CD14-positive monocyte (primary cell): ENCODE measurements at regions not wholly inside any gene's neighbourhood (a gene's known extent, or its start where the extent isn't known, plus 50 kb on each side); places are given as distances from the start of the nearest gene placed in this dataset.

Experiments
- DNase-seq, 3 donors: peaks; one replicate each; pipeline ENCODE4 v3.0.0-alpha.2; 2011 to 2022
- H2AFZ ChIP-seq: 2 replicates; pipeline ENCODE4 v1.6.0; 2012; ENCODE audit warnings: mild to moderate bottlenecking, low read depth, low read length, inconsistent platforms; ENCODE audit not compliant: insufficient read depth, poor library complexity, severe bottlenecking
- H3K27ac ChIP-seq, 2 donors: 1 replicate in 1 of 2; 2 replicates in 1 of 2; pipeline ENCODE4 v1.5.1; 2012 to 2013; ENCODE audit warnings: low read length in 2 of 2, control low read depth in 1 of 2, inconsistent platforms in 1 of 2, low read depth in 1 of 2, mild to moderate bottlenecking in 1 of 2
- H3K27me3 ChIP-seq, 2 donors: one replicate each; pipeline versions ENCODE4 v1.6.0 to v1.6.1; 2011 to 2013; ENCODE audit warnings: low read length in 2 of 2; ENCODE audit not compliant: control insufficient read depth in 2 of 2, insufficient read depth in 2 of 2
- H3K36me3 ChIP-seq, 2 donors: replicated peaks in 1 of 2; 1 replicate in 1 of 2; 2 replicates in 1 of 2; pipeline versions ENCODE4 v1.5.1 to v1.6.1; 2012 to 2013; ENCODE audit warnings: low read length in 2 of 2, control low read depth in 1 of 2, inconsistent platforms in 1 of 2, mild to moderate bottlenecking in 1 of 2; ENCODE audit not compliant: insufficient read depth in 2 of 2, control insufficient read depth in 1 of 2
- H3K4me1 ChIP-seq, 2 donors: 1 replicate in 1 of 2; 2 replicates in 1 of 2; pipeline versions ENCODE4 v1.5.1 to v1.6.1; 2012 to 2013; ENCODE audit warnings: low read length in 2 of 2, control low read depth in 1 of 2, inconsistent platforms in 1 of 2, mild to moderate bottlenecking in 1 of 2, moderate library complexity in 1 of 2; ENCODE audit not compliant: insufficient read depth in 2 of 2, control insufficient read depth in 1 of 2
- H3K4me2 ChIP-seq: replicated peaks from 2 replicates; pipeline ENCODE3; 2012; ENCODE audit warnings: low read length, moderate library complexity, mild to moderate bottlenecking; ENCODE audit not compliant: poor library complexity, severe bottlenecking; ENCODE audit errors: extremely low read depth
- H3K4me3 ChIP-seq, 3 experiments: fragments of 200-600 bp in 1 of 3; sonication (generic) in 1 of 3; replicated peaks in 1 of 3; 1 replicate in 2 of 3; 2 replicates in 1 of 3; pipeline ENCODE4 v1.5.1; 2011 to 2013; ENCODE audit warnings: low read length in 3 of 3, mild to moderate bottlenecking in 3 of 3, control low read depth in 2 of 3, low read depth in 2 of 3, inconsistent platforms in 1 of 3, moderate library complexity in 1 of 3
- H3K79me2 ChIP-seq: 2 replicates; pipeline ENCODE4 v1.6.0; 2012; ENCODE audit warnings: mild to moderate bottlenecking, control low read depth, inconsistent platforms, low read length, moderate library complexity; ENCODE audit not compliant: insufficient read depth
- H3K9ac ChIP-seq: 2 replicates; pipeline ENCODE4 v1.6.0; 2017; ENCODE audit warnings: low read length, mild to moderate bottlenecking; ENCODE audit not compliant: insufficient read depth, poor library complexity, severe bottlenecking
- H3K9me3 ChIP-seq, 2 donors: replicated peaks in 1 of 2; 1 replicate in 1 of 2; 2 replicates in 1 of 2; pipeline versions ENCODE4 v1.5.1 to v1.6.1; 2012 to 2013; ENCODE audit warnings: low read length in 2 of 2, control low read depth in 1 of 2; ENCODE audit not compliant: control insufficient read depth in 1 of 2, insufficient read depth in 1 of 2
- H4K20me1 ChIP-seq: 2 replicates; pipeline ENCODE4 v1.6.0; 2012; ENCODE audit warnings: mild to moderate bottlenecking, low read length, control low read depth, moderate library complexity; ENCODE audit not compliant: insufficient read depth
- H3K27ac Mint-ChIP-seq, 7 donors: one replicate each; pipeline ENCODE4 v1.8.0; 2020; ENCODE audit warnings: mild to moderate bottlenecking in 7 of 7, mixed read lengths in 7 of 7, moderate library complexity in 6 of 7, inconsistent platforms in 2 of 7
- H3K27me3 Mint-ChIP-seq, 3 donors: one replicate each; pipeline ENCODE4 v1.8.0; 2021 to 2022; ENCODE audit warnings: low read depth in 3 of 3, mild to moderate bottlenecking in 3 of 3, mixed read lengths in 3 of 3, moderate library complexity in 3 of 3, inconsistent platforms in 1 of 3
- H3K36me3 Mint-ChIP-seq, 2 donors: one replicate each; pipeline ENCODE4 v1.8.0; 2020; ENCODE audit warnings: mixed read lengths in 2 of 2, inconsistent platforms in 1 of 2, mild to moderate bottlenecking in 1 of 2
- H3K4me1 Mint-ChIP-seq: one replicate; pipeline ENCODE4 v1.8.0; 2020; ENCODE audit warnings: mild to moderate bottlenecking, mixed read lengths
- H3K4me3 Mint-ChIP-seq, 2 donors: one replicate each; pipeline ENCODE4 v1.8.0; 2020; ENCODE audit warnings: mild to moderate bottlenecking in 2 of 2, mixed read lengths in 2 of 2, moderate library complexity in 1 of 2
- H3K9me3 Mint-ChIP-seq, 7 donors: one replicate each; pipeline ENCODE4 v1.8.0; 2020 to 2022; ENCODE audit warnings: mixed read lengths in 7 of 7, mild to moderate bottlenecking in 6 of 7, moderate library complexity in 6 of 7, inconsistent platforms in 2 of 7
- CTCF ChIP-seq: fragments of 200-600 bp; IDR thresholded peaks from one replicate; pipeline ENCODE4 v1.8.0; 2022; ENCODE audit warnings: antibody characterized with exemption, mild to moderate bottlenecking
- WGBS: methylation state at CpG from one replicate; pipeline ENCODE4 v1.1.5; 2013; ENCODE audit warnings: missing lambda C conversion rate; ENCODE audit not compliant: insufficient coverage; 5-methylcytosine and 5-hydroxymethylcytosine counted together
- intact Hi-C, 2 donors: fragments of 100-400 bp; cut with micrococcal nuclease; formaldehyde crosslinking; loops; one replicate each; pipeline versions ENCODE4 v1.15.0 to v1.15.1; 2023

- Histone ChIP-seq H4K20me1 (no peaks in the 10 kb centered on the region), H3K9ac (no peak overlapping the region), H3K4me2 (no peak overlapping the region), H3K9me3 (no peaks in the 10 kb centered on the region), H3K79me2 (no peaks in the 10 kb centered on the region), H3K27ac (no peak overlapping the region), H3K36me3 (no peaks in the 10 kb centered on the region), H3K4me1 (no peaks in the 10 kb centered on the region), H3K27me3 (no peaks in the 10 kb centered on the region), H3K4me3 (no peak overlapping the region), H2AFZ (no peak overlapping the region)
- intact Hi-C loops = no loop called here
- no peak for DNase-seq
- TF ChIP-seq CTCF = no peak
- H3K27ac Mint-ChIP-seq = no peak overlapping the region
- peaks cover 0 to 6% (median 4%) of the 10 kb centered on the region in 7 donors for H3K9me3 Mint-ChIP-seq
- no peaks in the 10 kb centered on the region for H3K36me3 Mint-ChIP-seq
- no peaks in the 10 kb centered on the region for H3K4me1 Mint-ChIP-seq
- H3K27me3 Mint-ChIP-seq = peaks cover 0 to 4% (median 0%) of the 10 kb centered on the region in 3 donors
- no peak overlapping the region for H3K4me3 Mint-ChIP-seq
- WGBS = 100% methylated on average over 2 of the region's 4 CpGs
Measured at GRCh38 chr16:8417145-8417544, 173.2 kb downstream of the TMEM114 start.

- Histone ChIP-seq H3K4me1 (no peaks in the 10 kb centered on the region), H3K9me3 (no peaks in the 10 kb centered on the region), H3K36me3 (no peaks in the 10 kb centered on the region), H4K20me1 (no peaks in the 10 kb centered on the region), H3K9ac (no peak overlapping the region), H3K4me3 (no peak overlapping the region), H3K4me2 (no peak overlapping the region), H3K27ac (no peak overlapping the region), H3K79me2 (no peaks in the 10 kb centered on the region), H2AFZ (no peak overlapping the region), H3K27me3 (no peaks in the 10 kb centered on the region)
- Mint-ChIP-seq H3K4me1 (no peaks in the 10 kb centered on the region), H3K9me3 (peaks cover 0 to 15% (median 2%) of the 10 kb centered on the region in 7 donors), H3K36me3 (no peaks in the 10 kb centered on the region), H3K27me3 (peaks cover 0 to 2% (median 0%) of the 10 kb centered on the region in 3 donors), H3K27ac (no peak overlapping the region), H3K4me3 (no peak overlapping the region)
- TF ChIP-seq CTCF = no peak
- intact Hi-C loops = no loop called here
- DNase-seq = no peak
- WGBS = 95% methylated on average over 4 of the region's 9 CpGs
Measured at GRCh38 chr16:8408855-8409567, 181.3 kb downstream of the TMEM114 start.
